GM21576 (cell line): ENCODE measurements at regions not wholly inside any gene's neighbourhood (a gene's known extent, or its start where the extent isn't known, plus 50 kb on each side); places are given as distances from the start of the nearest gene placed in this dataset.

Experiments
- ATAC-seq: cut with Tn5 transposase; IDR thresholded peaks from one replicate; pipeline ENCODE4 v1.9.1; 2021; ENCODE audit warnings: mild to moderate bottlenecking, moderate library complexity; ENCODE audit not compliant: unreplicated experiment

- ATAC-seq = no peak
Observed at GRCh38 chr5:174159327-174160114, 114.0 kb downstream of the NSG2 start.

- no peak for ATAC-seq
Observed at GRCh38 chr5:174165406-174165805, 119.9 kb downstream of the NSG2 start.

GRCh38 chr5:174166231-174167079 lies 120.9 kb downstream of the NSG2 start:
- ATAC-seq = no peak

- ATAC-seq = no peak
Observed at GRCh38 chr5:174167080-174167910, 121.8 kb downstream of the NSG2 start.

- ATAC-seq = no peak
Observed at GRCh38 chr5:174172152-174172551, 126.6 kb downstream of the NSG2 start.

- ATAC-seq = no peak
Observed at GRCh38 chr5:174172566-174172965, 127.1 kb downstream of the NSG2 start.

GRCh38 chr5:174173766-174174165 lies 128.3 kb downstream of the NSG2 start:
- no peak for ATAC-seq

- ATAC-seq = no peak
Observed at GRCh38 chr5:174175716-174176268, 130.3 kb downstream of the NSG2 start.

GRCh38 chr5:174176511-174176910 lies 131.0 kb downstream of the NSG2 start:
- ATAC-seq = no peak

GRCh38 chr5:174177531-174177930 lies 132.0 kb downstream of the NSG2 start:
- ATAC-seq = no peak

- no peak for ATAC-seq
Observed at GRCh38 chr5:174177976-174178605, 132.6 kb downstream of the NSG2 start.

GRCh38 chr5:174180639-174181038 lies 135.1 kb downstream of the NSG2 start:
- no peak for ATAC-seq

GRCh38 chr5:174182111-174182510 lies 136.6 kb downstream of the NSG2 start:
- ATAC-seq = no peak

- ATAC-seq = no peak
Observed at GRCh38 chr5:174183701-174184100, 138.2 kb downstream of the NSG2 start.

- no peak for ATAC-seq
Observed at GRCh38 chr5:174185506-174185905, 140.0 kb downstream of the NSG2 start.

GRCh38 chr5:174186096-174186695 lies 140.7 kb downstream of the NSG2 start:
- ATAC-seq = no peak

GRCh38 chr5:174187001-174187400 lies 141.5 kb downstream of the NSG2 start:
- no peak for ATAC-seq

- no peak for ATAC-seq
Observed at GRCh38 chr5:174187481-174187880, 142.0 kb downstream of the NSG2 start.

GRCh38 chr5:174188295-174188694 lies 142.8 kb downstream of the NSG2 start:
- ATAC-seq = no peak
